ENCODE measurements at regions not wholly inside any gene's neighbourhood (a gene's known extent, or its start where the extent isn't known, plus 50 kb on each side); places are given as distances from the start of the nearest gene placed in this dataset.

- H3K4me3 ChIP-seq (replicated peaks; ENCODE audit: low read depth, low read length) = no peak overlapping the region
- TF ChIP-seq CTCF (IDR thresholded peaks at IDR 0.05; ENCODE audit: low read length, missing control alignments) = no peak
- DNase-seq (ENCODE audit: low read depth) = no peak
These were observed 107.0 kb upstream of the SESN3 start for GRCh38 chr11:95337972-95338429.

GRCh38 chr11:95337175-95337957 lies 106.4 kb upstream of the SESN3 start:
- H3K4me3 ChIP-seq (replicated peaks; ENCODE audit: low read depth, low read length) = peak overlapping the region; percentile 19

GRCh38 chr11:95335989-95336388 lies 105.0 kb upstream of the SESN3 start:
- no peak for TF ChIP-seq CTCF (IDR thresholded peaks at IDR 0.05; ENCODE audit: low read length, missing control alignments)
- no peak for DNase-seq (ENCODE audit: low read depth)
- no peak overlapping the region for H3K4me3 ChIP-seq (replicated peaks; ENCODE audit: low read depth, low read length)

More at GRCh38 chr11:95337175-95337957, 106.4 kb upstream of the SESN3 start:
- peak; percentile 67 for DNase-seq (ENCODE audit: low read depth)
- no peak for TF ChIP-seq CTCF (IDR thresholded peaks at IDR 0.05; ENCODE audit: low read length, missing control alignments)

GRCh38 chr11:95331161-95331560 lies 100.2 kb upstream of the SESN3 start:
- H3K4me3 ChIP-seq (replicated peaks; ENCODE audit: low read depth, low read length) = no peak overlapping the region
- TF ChIP-seq CTCF (IDR thresholded peaks at IDR 0.05; ENCODE audit: low read length, missing control alignments) = no peak
- no peak for DNase-seq (ENCODE audit: low read depth)

- TF ChIP-seq CTCF (IDR thresholded peaks at IDR 0.05; ENCODE audit: low read length, missing control alignments) = no peak
- no peak for DNase-seq (ENCODE audit: low read depth)
- H3K4me3 ChIP-seq (replicated peaks; ENCODE audit: low read depth, low read length) = no peak overlapping the region
These were observed 99.3 kb upstream of the SESN3 start for GRCh38 chr11:95330302-95330701.

- no peak for DNase-seq (ENCODE audit: low read depth)
- no peak overlapping the region for H3K4me3 ChIP-seq (replicated peaks; ENCODE audit: low read depth, low read length)
- TF ChIP-seq CTCF (IDR thresholded peaks at IDR 0.05; ENCODE audit: low read length, missing control alignments) = no peak
These were observed 96.4 kb upstream of the SESN3 start for GRCh38 chr11:95327273-95327948.

Data from fibroblast of pulmonary artery (primary cell).